ENCODE measurements at regions not wholly inside any gene's neighbourhood (a gene's known extent, or its start where the extent isn't known, plus 50 kb on each side); places are given as distances from the start of the nearest gene placed in this dataset.

GRCh38 chr9:26779062-26779461, 113.5 kb downstream of the CAAP1 start:
- no peak for TF ChIP-seq CTCF (IDR thresholded peaks at IDR 0.05)
- Histone ChIP-seq H3K36me3 (ENCODE audit: insufficient read depth in 1 of 2, low read depth in 1 of 2) (no peaks in the 10 kb centered on the region), H3K9me3 (no peaks in the 10 kb centered on the region), H3K27me3 (ENCODE audit: insufficient read depth in 3 of 3, low read length in 2 of 3) (no peaks in the 10 kb centered on the region), H3K27ac (no peak overlapping the region), H3K4me3 (no peak overlapping the region), H3K4me1 (no peaks in the 10 kb centered on the region)
- no peak for DNase-seq
- no peak for ATAC-seq
- 82 to 87% (median 86%) methylated on average over 3 of the region's 3 CpGs for WGBS, 3 donors
- intact Hi-C loops (cut with DNase I) = no loop called here

GRCh38 chr9:26775391-26775790, 117.2 kb downstream of the CAAP1 start:
- Histone ChIP-seq H3K36me3 (ENCODE audit: insufficient read depth in 1 of 2, low read depth in 1 of 2) (no peaks in the 10 kb centered on the region), H3K9me3 (no peaks in the 10 kb centered on the region), H3K27me3 (ENCODE audit: insufficient read depth in 3 of 3, low read length in 2 of 3) (no peaks in the 10 kb centered on the region), H3K4me3 (no peak overlapping the region), H3K4me1 (no peaks in the 10 kb centered on the region), H3K27ac (no peak overlapping the region)
- intact Hi-C loops (cut with DNase I) = no loop called here
- ATAC-seq (no peak), DNase-seq (no peak)
- no peak for TF ChIP-seq CTCF (IDR thresholded peaks at IDR 0.05)
- 65 to 73% (median 69%) methylated on average over 3 of the region's 3 CpGs for WGBS, 3 donors

GRCh38 chr9:26773056-26773455, 119.5 kb downstream of the CAAP1 start:
- no peaks in the 10 kb centered on the region for H3K27me3 ChIP-seq (ENCODE audit: insufficient read depth in 3 of 3, low read length in 2 of 3)
- H3K4me1 ChIP-seq = no peaks in the 10 kb centered on the region
- no peak for ATAC-seq
- no peak for DNase-seq
- H3K36me3 ChIP-seq (ENCODE audit: insufficient read depth in 1 of 2, low read depth in 1 of 2) = no peaks in the 10 kb centered on the region
- H3K4me3 ChIP-seq = no peak overlapping the region
- 38 to 52% (median 42%) methylated on average over 4 of the region's 4 CpGs for WGBS, 3 donors
- intact Hi-C loops (cut with DNase I) = no loop called here
- no peak for TF ChIP-seq CTCF (IDR thresholded peaks at IDR 0.05)
- no peaks in the 10 kb centered on the region for H3K9me3 ChIP-seq
- H3K27ac ChIP-seq = no peak overlapping the region

- WGBS, 3 donors = 37 to 54% (median 40%) methylated on average over 2 of the region's 2 CpGs
- no peak for ATAC-seq
- no peaks in the 10 kb centered on the region for H3K9me3 ChIP-seq
- no peaks in the 10 kb centered on the region for H3K36me3 ChIP-seq (ENCODE audit: insufficient read depth in 1 of 2, low read depth in 1 of 2)
- no peak overlapping the region for H3K4me3 ChIP-seq
- no peak for DNase-seq
- no peaks in the 10 kb centered on the region for H3K4me1 ChIP-seq
- H3K27ac ChIP-seq = no peak overlapping the region
- intact Hi-C loops (cut with DNase I) = no loop called here
- no peaks in the 10 kb centered on the region for H3K27me3 ChIP-seq (ENCODE audit: insufficient read depth in 3 of 3, low read length in 2 of 3)
- TF ChIP-seq CTCF (IDR thresholded peaks at IDR 0.05) = no peak
Observed at GRCh38 chr9:26770821-26771220, 121.8 kb downstream of the CAAP1 start.

GRCh38 chr9:26768145-26768544, 124.5 kb downstream of the CAAP1 start:
- Histone ChIP-seq H3K9me3 (no peaks in the 10 kb centered on the region), H3K4me1 (no peaks in the 10 kb centered on the region), H3K27ac (no peak overlapping the region), H3K36me3 (ENCODE audit: insufficient read depth in 1 of 2, low read depth in 1 of 2) (no peaks in the 10 kb centered on the region), H3K27me3 (ENCODE audit: insufficient read depth in 3 of 3, low read length in 2 of 3) (peaks cover 0 to under 1% (median 0%) of the 10 kb centered on the region in 3 donors), H3K4me3 (no peak overlapping the region)
- intact Hi-C loops (cut with DNase I) = no loop called here
- 29 to 39% (median 34%) methylated on average over 2 of the region's 2 CpGs for WGBS, 3 donors
- no peak for DNase-seq
- no peak for ATAC-seq
- no peak for TF ChIP-seq CTCF (IDR thresholded peaks at IDR 0.05)

Measured in psoas muscle (tissue), 7 donors.